GM21529 (cell line): ENCODE measurements at regions not wholly inside any gene's neighbourhood (a gene's known extent, or its start where the extent isn't known, plus 50 kb on each side); places are given as distances from the start of the nearest gene placed in this dataset.

Source experiments
- ATAC-seq: cut with Tn5 transposase; IDR thresholded peaks from one replicate; pipeline ENCODE4 v1.9.1; 2021; ENCODE audit not compliant: unreplicated experiment

DNA sequence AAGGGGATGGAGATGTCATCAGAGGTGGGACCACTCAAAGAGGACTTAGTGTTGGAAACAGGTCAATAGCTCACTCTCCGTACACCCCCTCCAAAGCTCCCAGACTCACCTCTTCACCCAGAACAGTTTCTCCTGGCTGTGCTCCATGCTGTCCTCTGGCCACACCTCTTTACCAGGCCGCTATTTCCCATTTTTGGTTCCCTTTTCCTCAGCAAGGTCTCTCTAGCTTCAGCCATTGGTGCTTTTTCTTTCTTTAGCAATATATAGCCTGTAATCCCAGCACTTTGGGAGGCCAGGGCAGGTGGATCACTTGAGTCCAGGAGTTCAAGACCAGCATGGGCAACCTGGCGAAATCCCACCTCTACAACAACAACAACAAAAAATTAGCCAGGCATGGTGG is 123.6 kb upstream of the SMAD3 start:
- ATAC-seq: no peak

GRCh38 chr15:66942649-66943390 is 122.6 kb upstream of the SMAD3 start:
- no peak for ATAC-seq

DNA sequence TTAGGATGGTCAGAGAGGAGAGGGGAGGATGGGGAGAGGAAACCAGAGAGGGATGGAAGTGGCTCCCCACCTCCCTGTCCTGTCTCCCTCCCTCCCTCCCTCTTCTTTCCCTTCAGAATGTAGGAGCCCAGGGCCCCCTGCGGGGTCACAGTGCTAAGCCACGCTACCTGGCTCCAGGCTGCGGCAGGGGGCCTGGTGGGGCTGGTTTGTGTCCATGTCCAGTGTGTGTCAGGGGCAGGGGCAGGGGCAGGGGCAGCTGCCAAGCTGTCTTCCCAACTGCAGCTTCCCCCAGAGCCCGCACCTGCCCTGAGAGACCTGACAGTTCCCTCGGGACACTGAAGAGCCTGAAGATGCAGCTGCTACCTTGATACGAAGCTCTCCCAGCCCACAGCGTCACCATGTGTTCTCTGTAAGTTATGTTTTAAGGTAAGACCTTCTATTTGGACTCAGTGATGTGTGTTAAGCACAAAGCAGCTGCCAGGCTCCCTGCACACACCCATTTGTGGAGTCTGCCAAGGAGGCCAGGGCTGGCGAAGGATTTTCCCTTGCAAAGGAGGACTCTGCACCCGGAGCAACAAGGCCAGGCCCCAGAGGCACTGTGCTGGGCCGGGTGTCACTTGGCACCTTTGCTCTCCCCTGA is 121.8 kb upstream of the SMAD3 start:
- no peak for ATAC-seq

DNA sequence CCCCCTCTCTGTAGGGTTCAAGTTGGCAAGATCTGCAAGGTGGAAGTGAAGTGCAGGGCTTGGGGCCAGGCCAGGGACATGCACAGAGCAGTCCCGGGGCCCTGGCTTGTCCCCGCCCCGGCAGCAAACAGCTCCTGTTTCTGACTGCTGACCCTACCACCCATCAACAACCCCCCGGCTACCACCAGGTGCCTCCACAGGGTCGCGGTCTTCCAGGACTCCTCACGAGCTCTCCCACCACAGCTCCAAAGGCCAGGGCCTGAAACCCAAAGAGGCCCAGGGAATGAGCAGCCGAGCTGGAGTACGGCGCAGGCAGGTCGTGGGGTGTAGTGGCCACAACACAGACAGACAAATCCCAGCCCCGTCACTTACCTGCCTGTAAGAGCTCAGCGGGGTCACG is 121.3 kb upstream of the SMAD3 start:
- ATAC-seq: no peak

DNA sequence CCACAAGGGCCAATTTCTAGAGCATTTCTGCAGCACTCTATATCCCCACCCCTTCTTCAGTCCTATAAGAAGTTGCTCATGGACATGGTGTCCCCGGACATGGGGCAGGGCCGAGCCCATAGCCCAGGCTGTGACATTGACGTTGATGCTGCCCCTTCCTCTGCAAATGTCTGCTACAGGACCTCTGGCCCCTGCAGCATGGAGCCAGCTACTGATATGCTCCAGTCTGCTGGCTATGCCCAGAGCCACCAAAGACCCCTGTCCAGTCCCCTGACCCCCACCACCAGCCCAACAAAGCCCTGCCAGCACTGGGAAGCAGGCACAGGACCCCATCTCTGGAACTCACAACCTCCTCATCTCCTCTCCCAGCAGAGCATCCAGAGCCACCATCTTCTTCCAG is 120.1 kb upstream of the SMAD3 start:
- no peak for ATAC-seq

GRCh38 chr15:66945842-66946241 is 119.6 kb upstream of the SMAD3 start:
- ATAC-seq: no peak

- no peak for ATAC-seq
Observed at GRCh38 chr15:66946578-66947164, 118.7 kb upstream of the SMAD3 start.

DNA sequence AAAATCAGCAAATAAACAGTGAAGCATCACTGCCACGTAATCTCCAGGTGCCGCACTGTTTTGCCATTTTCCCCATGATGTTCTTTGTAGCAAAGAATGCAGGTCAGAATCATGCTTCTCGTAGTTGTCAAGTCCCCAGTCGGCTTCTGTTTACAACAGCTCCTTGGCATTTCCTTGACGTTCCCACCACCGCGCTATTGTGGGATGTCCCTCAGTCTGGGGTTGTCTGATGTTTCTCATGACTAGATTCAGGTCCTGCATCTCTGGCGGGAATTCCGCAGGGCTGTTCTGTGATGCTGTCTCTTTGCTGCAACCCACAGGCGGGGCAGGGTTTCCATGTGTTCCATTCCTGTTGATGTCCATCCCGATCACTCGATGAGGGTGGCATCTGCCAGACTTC is 117.9 kb upstream of the SMAD3 start:
- no peak for ATAC-seq

- no peak for ATAC-seq
Observed at GRCh38 chr15:66948294-66948693, 117.1 kb upstream of the SMAD3 start.

DNA sequence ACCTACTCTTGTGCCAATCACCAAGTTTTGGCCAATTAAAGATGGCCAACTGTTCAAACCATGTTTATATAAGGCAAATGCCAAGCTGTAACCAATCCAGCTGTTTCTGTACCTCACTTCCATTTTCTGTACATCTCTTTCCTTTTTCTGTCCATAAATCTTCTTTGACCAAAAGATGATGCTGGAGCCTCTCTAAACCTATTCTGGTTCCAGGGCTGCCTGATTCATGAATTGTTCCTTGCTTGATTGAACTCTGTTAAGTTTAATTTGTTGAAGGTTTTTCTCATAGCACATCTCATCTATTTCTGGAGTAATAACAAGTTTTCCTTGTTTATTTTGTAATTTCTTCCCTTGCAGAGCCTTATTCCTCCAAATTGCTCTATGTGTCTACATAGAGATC is 115.3 kb upstream of the SMAD3 start:
- no peak for ATAC-seq

- ATAC-seq: no peak
Observed at GRCh38 chr15:66951531-66952320, 113.7 kb upstream of the SMAD3 start.

- no peak for ATAC-seq
Observed at GRCh38 chr15:66952756-66953522, 112.5 kb upstream of the SMAD3 start.

- ATAC-seq: no peak
Observed at GRCh38 chr15:66953523-66954229, 111.7 kb upstream of the SMAD3 start.

DNA sequence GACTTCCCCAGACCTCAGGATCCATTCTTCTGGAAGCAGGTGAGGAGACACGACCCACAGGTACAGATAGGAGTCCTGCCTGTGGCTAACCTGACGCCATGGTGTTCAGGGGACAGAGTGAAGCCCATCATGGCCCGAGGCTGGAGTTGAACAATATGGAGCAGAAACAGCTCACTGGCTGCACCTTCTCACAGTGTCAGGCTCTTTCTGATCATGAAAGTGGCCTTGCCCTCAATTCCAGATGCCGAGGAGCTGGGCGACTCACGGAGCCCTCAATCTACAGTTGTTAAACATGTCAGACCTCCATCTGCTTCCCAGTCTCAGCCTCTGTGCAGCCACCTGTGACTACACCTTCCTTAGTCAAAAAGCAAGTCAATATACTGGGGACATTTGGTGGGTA is 110.8 kb upstream of the SMAD3 start:
- no peak for ATAC-seq

DNA sequence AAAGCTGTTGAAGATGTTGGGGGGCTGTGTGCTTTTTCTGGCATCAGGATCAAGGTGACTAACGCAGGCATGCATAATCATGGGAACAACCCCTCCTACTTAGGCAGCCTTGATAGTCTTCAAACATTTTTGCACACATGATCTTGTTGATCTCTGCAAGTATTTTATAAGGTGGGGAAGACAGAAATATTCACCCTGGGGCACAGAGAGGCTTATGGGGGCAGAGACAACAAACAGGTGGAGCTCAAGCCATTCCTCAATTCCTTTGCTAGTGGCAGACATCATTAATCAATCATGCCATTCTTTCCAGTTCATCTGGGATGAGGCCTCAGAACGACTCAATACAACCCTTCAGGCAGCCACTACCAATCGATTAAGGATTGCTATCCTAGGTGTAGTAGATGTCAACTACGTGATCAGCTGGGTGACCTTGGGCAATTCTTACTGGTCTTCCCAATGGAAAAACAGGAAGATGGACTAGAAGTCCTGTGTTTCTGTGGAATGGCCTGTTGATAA is 110.3 kb upstream of the SMAD3 start:
- ATAC-seq: no peak

GRCh38 chr15:66955871-66956585 is 109.4 kb upstream of the SMAD3 start:
- ATAC-seq: no peak

DNA sequence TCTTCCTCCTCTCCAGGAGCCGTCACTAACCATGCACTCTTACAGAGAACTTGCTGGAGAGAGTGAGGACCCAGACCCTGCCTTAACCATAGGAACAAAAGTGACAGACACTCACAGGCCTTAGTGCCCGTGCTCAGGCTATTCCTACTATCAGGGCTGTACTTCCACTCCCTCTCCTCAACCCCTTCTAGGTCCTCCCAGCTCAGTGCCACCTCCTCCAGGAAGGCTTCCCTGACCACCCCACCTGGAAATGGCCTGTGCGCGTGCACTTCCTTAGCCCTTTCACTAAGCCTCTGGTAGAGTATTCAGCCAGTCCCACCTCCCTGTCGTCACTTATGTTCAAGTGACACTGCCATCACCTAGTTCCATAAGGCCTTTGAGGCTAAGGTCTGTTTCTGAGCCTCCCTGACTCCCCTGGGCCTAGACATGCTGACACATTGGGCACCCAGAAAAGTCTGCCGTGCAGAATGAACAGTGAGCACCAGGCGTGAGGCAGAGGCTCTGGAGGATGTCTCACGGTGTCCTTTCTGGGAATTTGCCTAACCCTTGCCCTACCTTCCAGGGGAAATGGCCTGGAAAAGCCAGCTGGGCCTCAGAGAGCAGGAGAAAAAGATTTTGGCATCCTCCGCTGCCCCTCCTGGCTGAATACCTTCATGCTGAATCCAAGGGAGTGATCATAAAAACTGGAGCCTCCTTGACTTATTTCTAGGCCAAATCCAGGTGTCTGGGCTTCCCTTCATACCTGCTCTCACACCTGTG is 108.6 kb upstream of the SMAD3 start:
- no peak for ATAC-seq

GRCh38 chr15:66957431-66957720 is 108.0 kb upstream of the SMAD3 start:
- ATAC-seq: no peak

- ATAC-seq: no peak
Observed at GRCh38 chr15:66959066-66959465, 106.3 kb upstream of the SMAD3 start.
